HEK293T (cell line): ENCODE measurements at regions not wholly inside any gene's neighbourhood (a gene's known extent, or its start where the extent isn't known, plus 50 kb on each side); places are given as distances from the start of the nearest gene placed in this dataset.

ENCODE experiments used
- BHLHE40 ChIP-seq: fragments of 450-650 bp; IDR thresholded peaks from 2 replicates; pipeline ENCODE4 v1.6.1; 2016; ENCODE audit warnings: mild to moderate bottlenecking, moderate library complexity, borderline replicate concordance
- FOXA1 ChIP-seq: fragments of 450-650 bp; IDR thresholded peaks from 2 replicates; pipeline ENCODE4 v1.6.1; 2016; ENCODE audit warnings: mild to moderate bottlenecking
- FOXK2 ChIP-seq: fragments of 450-650 bp; IDR thresholded peaks from 2 replicates; pipeline ENCODE4 v1.6.1; 2016; ENCODE audit warnings: mild to moderate bottlenecking
- SP1 ChIP-seq: fragments of 450-650 bp; IDR thresholded peaks from 2 replicates; pipeline ENCODE4 v1.6.1; 2017

GRCh38 chr11:87861030-87861429, 314.2 kb downstream of the RAB38 start:
- TF ChIP-seq FOXK2 (no peak), FOXA1 (no peak), BHLHE40 (no peak), SP1 (no peak)
